Left cardiac atrium (tissue), 4 donors: ENCODE measurements at regions not wholly inside any gene's neighbourhood (a gene's known extent, or its start where the extent isn't known, plus 50 kb on each side); places are given as distances from the start of the nearest gene placed in this dataset.
"Not testable (repeated sequence)": the region's sequence is repeated elsewhere in the genome, so short reads cannot be mapped to it uniquely, and the experiment has no call there.

Experiments used
- ATAC-seq, 2 donors: fragments of 200-7000 bp; cut with Tn5 transposase; one replicate each; pipeline ENCODE4 v1.9.1; 2020; ENCODE audit warnings: mild to moderate bottlenecking in 2 of 2, moderate library complexity in 2 of 2
- DNase-seq: peaks from one replicate; pipeline ENCODE4 v3.0.0-alpha.2; 2020
- intact Hi-C, 2 donors: fragments of 100-400 bp; cut with DNase I; formaldehyde crosslinking; loops; one replicate each; pipeline versions ENCODE4 v1.14.1 to v1.15.1; 2022 to 2023
- donor health status: DM: no; HTN: yes; CAD: no.
- donor health status: DM: no; HTN: yes; CAD: no; lungs with severe emphysema.
- donor health status: DM: yes; HTN: yes; CAD: no.
- donor health status: Dilated cardiomyopathy.

DNA sequence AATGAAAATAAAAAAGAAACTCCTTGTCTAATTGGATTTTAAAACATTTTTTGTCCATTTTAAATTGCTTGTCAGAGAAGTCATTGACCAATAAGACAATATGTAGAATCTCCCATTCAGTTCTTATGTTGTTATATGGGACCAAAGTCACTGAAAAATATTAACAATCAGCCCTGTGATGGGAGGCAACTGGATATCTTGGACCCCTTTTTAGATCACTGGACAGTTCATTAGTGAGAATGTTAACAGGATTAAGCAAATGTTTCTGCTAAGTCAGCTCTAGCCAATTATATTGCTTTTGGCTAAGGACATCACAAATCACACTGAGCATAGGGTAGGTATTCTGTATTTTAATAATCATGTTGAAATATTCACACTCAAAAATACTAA lies 609.1 kb upstream of the USP24 start:
- intact Hi-C loops = no loop called here
- DNase-seq (no peak), ATAC-seq (no peak)

GRCh38 chr1:55823541-55824250 lies 608.5 kb upstream of the USP24 start:
- intact Hi-C loops = no loop called here
- no peak for ATAC-seq
- DNase-seq = no peak

- no peak for DNase-seq
- intact Hi-C loops = no loop called here
- no peak for ATAC-seq
Measured at GRCh38 chr1:55822891-55823290, 607.7 kb upstream of the USP24 start.

DNA sequence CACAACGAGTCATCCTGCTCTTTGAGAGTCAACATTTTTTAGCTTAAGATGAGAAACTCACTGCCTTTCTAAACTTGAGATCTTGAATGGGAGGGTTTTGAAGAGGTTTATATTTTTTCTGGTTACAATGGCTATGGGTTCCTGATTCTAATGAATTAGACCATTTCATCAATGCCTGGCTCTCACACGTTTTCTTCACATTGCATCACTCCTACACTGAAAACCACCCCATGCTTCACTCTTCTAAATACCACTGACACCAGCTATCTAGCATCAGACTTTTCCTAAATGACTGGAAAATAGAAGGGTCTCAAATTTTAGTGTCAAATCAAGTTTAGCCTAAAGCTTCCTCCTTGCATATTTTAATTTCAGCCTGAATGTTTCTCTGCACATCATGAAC lies 606.1 kb upstream of the USP24 start:
- DNase-seq (no peak), ATAC-seq (no peak)
- intact Hi-C loops = no loop called here

GRCh38 chr1:55820501-55820900 lies 605.3 kb upstream of the USP24 start:
- DNase-seq = no peak
- intact Hi-C loops = no loop called here
- no peak for ATAC-seq

GRCh38 chr1:55819011-55819410 lies 603.8 kb upstream of the USP24 start:
- ATAC-seq = no peak

GRCh38 chr1:55816456-55817426 lies 601.6 kb upstream of the USP24 start:
- ATAC-seq (peak in 1 of 2 donors; percentile 11), DNase-seq (no peak)
- intact Hi-C loops = no loop called here

More at GRCh38 chr1:55819011-55819410, 603.8 kb upstream of the USP24 start:
- intact Hi-C loops = no loop called here
- no peak for DNase-seq

DNA sequence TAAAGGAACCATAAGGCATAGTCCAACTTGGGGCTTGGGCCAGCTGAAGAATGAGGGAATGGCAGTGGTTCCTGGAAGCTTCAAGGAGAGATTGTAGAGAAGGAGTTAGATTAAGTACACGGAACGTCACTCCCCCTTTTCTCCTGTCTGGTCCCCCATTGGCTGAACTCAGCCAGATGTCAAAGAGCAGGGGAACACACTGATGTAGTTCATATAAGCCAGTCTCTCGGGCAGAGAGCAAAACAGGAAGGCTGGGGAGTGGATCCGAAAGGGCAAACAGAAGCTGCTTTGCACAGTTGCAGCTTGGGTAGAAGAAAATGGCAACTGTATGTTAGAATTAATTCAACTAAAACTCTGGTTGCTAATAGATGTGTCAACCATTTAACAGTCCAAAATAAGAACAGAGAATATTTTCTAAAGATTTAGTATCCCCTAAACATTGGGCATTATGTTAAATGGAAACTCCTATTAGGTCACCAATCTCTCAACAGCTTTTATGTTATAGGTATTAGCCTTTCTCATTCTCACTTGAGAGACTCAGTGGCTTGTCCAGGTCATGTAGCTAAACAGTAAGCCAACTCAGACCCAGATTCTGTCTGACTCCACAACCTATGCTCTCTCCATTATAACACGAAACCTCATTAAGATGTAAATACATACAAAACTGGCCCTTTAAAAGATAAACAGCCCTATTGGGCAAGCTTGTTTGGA lies 600.7 kb upstream of the USP24 start:
- DNase-seq (no peak), ATAC-seq (no peak)
- intact Hi-C loops = no loop called here

DNA sequence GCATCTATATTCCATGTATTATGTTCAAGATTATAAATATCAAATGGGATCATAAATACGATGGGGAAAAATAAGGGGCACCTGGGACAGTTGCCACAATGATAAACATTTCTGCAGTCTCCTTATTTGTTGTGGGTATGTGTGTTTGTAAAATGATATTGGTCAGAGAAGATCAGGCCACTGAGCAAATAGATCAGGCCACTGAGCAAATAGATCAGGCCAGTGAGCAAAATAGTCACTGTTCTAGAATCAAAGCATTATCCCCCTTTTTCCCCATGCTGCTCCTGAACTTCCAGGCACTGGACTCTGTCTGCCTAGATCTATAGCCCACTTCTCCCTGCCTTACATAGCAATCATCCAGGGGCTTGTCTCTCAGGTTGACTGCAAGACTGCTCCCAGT lies 599.8 kb upstream of the USP24 start:
- no peak for DNase-seq
- intact Hi-C loops = no loop called here
- no peak for ATAC-seq

DNA sequence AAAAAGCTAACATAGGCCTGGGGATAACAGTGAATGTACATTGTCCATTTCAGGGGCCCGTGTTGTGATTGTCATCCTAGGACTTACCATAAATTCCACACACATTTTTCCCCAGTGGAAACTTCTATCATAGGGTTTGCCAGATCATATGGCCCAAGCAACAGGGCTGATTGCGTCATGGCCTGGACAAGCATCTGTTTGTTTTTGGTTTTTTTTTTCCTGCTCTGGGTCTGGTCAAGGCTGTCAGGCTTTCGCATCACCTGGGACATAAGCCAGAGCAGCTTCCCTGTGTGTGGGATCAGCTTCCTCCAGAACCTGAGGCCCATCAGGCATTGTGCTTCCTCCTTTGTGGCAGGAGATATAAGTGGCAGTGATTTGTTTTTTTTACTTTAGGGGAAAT lies 598.5 kb upstream of the USP24 start:
- DNase-seq = peak; percentile 63
- intact Hi-C loops = no loop called here
- peak; percentile 59 to 74 for ATAC-seq

GRCh38 chr1:55812281-55812680 lies 597.1 kb upstream of the USP24 start:
- DNase-seq (no peak), ATAC-seq (peak; percentile 44 to 46)
- intact Hi-C loops = no loop called here

- intact Hi-C loops = no loop called here
- DNase-seq (no peak), ATAC-seq (no peak)
Measured at GRCh38 chr1:55808263-55808662, 593.1 kb upstream of the USP24 start.

DNA sequence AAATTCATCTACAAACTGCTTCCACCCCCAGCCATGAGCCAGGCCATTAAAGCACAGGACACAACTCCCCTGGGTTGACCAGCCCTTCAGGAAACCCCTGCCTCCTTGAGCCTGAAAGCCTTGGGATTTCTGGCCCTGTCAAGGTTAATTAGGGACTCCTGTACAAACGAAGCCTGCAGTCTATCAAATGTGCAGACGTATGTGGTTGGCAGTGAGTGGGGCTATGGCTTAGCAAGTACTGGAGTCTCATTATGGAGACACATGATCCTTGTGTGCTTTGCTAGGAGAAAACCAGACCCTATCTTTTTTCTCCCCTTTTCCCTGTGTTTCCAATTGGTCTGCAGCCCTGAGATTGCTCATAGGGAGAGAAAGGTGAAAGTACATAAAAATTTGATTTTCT lies 588.3 kb upstream of the USP24 start:
- no peak for DNase-seq
- no peak for ATAC-seq
- intact Hi-C loops = no loop called here

GRCh38 chr1:55801481-55801880 lies 586.3 kb upstream of the USP24 start:
- DNase-seq (no peak), ATAC-seq (no peak)
- intact Hi-C loops = no loop called here

- ATAC-seq (no peak), DNase-seq (no peak)
- intact Hi-C loops = no loop called here
Measured at GRCh38 chr1:55800503-55800902, 585.3 kb upstream of the USP24 start.

- intact Hi-C loops = no loop called here
- DNase-seq (no peak), ATAC-seq (no peak)
Measured at GRCh38 chr1:55793856-55794255, 578.7 kb upstream of the USP24 start.

- intact Hi-C loops = no loop called here
- no peak for DNase-seq
- no peak for ATAC-seq
Measured at GRCh38 chr1:55792870-55793269, 577.7 kb upstream of the USP24 start.

GRCh38 chr1:55789466-55789865 lies 574.3 kb upstream of the USP24 start:
- ATAC-seq (no peak), DNase-seq (no peak)
- intact Hi-C loops = no loop called here

DNA sequence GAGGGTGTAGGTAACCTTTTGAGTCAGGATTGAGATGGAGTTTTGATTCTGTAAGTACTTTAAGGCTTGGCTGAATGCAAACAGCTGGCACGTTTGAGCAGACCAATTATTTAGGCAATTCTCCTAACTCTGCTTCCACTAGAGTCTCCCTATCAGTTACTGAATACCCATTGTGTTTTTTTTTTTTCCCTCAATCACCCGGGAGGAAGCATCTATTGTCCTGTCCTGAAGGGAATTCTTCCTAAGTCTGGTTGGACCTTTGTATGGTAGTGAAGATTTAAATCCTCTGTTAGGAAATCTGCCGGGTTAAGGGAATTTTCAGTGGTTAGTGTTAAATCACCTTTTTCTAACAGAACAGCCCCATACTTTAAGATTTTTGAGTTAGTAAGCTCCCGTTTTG lies 571.2 kb upstream of the USP24 start:
- intact Hi-C loops = no loop called here
- DNase-seq (no peak), ATAC-seq (no peak)

DNA sequence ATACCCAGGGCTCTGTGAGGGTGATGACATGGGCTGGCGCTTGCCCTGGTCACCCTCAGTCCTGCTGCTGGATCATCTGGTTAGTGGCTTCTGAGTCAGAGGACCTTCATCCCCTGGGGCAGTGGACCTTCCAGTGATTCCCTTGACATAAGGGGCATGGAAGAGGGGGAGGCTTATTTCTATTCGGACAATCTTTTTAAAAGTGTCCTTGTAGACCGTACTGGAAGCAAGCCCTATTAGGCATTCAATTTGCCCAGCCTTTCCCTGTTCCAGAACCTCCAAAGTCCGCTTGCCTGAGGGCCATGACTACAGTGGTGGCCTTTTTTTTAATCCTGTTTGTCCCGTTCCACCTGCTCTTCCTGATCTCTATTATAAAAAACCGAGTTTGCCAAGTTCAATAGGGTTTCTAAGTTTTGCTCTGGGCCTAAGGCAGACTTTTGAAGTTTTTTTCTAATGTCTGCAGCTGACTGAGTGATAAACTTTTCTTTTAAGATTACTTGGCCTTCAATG lies 569.8 kb upstream of the USP24 start:
- DNase-seq, ATAC-seq, intact Hi-C loops: not testable (repeated sequence)
